HG03280 (cell line): ENCODE measurements at regions not wholly inside any gene's neighbourhood (a gene's known extent, or its start where the extent isn't known, plus 50 kb on each side); places are given as distances from the start of the nearest gene placed in this dataset.

ENCODE experiments used
- ATAC-seq: cut with Tn5 transposase; IDR thresholded peaks from one replicate; pipeline ENCODE4 v1.9.1; 2021; ENCODE audit warnings: mild to moderate bottlenecking, moderate library complexity; ENCODE audit not compliant: unreplicated experiment

GRCh38 chr3:177554895-177555759, 357.8 kb upstream of the TBL1XR1 start:
- ATAC-seq, result no peak

GRCh38 chr3:177557548-177557947, 360.3 kb upstream of the TBL1XR1 start:
- no peak for ATAC-seq

GRCh38 chr3:177561365-177561764, 364.1 kb upstream of the TBL1XR1 start:
- ATAC-seq, result no peak

- ATAC-seq, result no peak
Measured at GRCh38 chr3:177561769-177562392, 364.6 kb upstream of the TBL1XR1 start.

- no peak for ATAC-seq
Measured at GRCh38 chr3:177563243-177563780, 366.0 kb upstream of the TBL1XR1 start.

- ATAC-seq, result no peak
Measured at GRCh38 chr3:177563792-177564191, 366.5 kb upstream of the TBL1XR1 start.

DNA sequence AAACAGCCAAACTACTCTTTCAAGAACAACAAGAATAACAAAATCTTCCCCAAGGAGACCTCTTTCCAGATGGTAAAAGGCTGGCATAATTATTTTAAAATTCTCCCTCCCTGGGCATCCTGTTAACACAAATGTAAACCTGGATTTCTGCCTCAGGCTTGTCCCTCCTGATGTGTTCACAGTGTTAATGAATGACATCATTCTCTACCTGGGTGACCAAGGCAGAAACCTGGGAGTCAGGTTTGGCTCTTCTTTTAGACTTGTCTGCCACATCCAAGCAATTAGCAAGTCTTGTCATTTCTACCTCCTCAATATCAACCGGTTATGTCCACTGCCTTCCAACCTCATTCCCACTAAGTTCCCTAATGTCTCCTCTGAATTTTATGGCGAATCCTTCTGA, 368.7 kb upstream of the TBL1XR1 start:
- ATAC-seq, result no peak

DNA sequence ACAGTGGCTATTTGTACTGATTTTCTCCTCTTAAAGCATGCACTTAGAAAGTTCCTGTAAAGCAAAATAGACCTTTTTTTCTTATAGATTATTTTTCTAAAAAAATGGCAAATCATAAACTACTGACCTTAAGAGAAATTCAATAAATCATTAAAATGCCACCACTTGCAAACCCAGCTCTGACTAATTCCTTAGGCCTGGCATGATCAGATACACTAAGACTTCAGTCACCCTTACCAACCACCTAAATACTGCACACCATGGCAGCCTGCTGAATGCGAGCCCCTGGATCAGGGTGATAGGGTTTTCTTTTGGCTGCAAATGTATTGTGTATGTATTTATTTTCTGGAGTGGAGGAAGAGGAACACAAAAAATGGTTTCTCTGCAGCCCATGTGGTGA, 370.6 kb upstream of the TBL1XR1 start:
- no peak for ATAC-seq

GRCh38 chr3:177569193-177569592, 371.9 kb upstream of the TBL1XR1 start:
- ATAC-seq, result no peak

- no peak for ATAC-seq
Measured at GRCh38 chr3:177569875-177570657, 372.8 kb upstream of the TBL1XR1 start.

GRCh38 chr3:177571271-177571943, 374.1 kb upstream of the TBL1XR1 start:
- ATAC-seq, result no peak

DNA sequence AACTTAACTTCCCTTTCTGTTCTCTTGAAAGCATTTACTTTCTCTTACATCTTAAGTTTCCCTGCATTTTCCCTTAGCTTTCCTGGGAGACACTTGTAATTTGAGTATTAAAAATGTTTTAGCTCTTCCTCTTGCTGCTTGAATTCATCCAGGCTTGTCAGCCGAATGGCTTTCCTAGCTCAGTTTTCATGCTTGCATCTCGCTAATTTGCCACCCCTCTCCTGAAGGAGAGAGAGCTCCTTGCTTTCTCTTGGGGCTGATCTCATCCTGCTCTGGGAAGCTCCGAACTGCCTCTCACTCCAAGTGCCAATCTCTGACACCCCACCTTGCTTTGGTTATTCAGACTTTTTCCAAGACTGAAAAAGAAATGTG, 374.6 kb upstream of the TBL1XR1 start:
- ATAC-seq, result no peak

DNA sequence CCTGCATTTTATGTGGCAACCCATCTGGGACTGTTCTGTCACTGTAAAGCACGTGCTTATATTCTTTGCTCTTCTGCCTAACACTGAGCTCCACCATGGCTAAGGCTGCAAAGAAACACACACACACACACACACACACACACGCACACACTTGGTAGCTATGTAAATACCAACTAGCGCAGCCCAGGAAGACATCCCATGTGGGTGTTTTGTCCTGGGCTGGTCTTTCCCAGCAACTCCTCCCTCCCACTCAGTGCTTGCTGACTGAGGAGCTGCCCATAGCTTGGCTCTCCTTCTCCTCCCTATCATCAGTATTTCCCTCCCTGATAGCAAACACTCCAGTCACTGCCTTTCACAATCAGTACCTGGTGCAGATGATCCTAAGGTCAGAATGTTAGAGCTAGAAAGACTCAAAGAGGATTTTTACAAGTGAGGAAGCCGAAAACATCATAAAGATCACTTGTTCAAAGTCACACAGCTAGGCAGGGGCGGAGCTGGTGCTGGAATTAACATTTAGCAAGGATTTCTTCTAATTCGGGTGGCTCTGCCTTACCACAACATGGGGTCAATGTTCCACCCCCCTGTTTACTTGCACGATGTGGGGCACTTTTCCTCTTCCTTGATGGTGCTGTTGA, 377.1 kb upstream of the TBL1XR1 start:
- no peak for ATAC-seq

DNA sequence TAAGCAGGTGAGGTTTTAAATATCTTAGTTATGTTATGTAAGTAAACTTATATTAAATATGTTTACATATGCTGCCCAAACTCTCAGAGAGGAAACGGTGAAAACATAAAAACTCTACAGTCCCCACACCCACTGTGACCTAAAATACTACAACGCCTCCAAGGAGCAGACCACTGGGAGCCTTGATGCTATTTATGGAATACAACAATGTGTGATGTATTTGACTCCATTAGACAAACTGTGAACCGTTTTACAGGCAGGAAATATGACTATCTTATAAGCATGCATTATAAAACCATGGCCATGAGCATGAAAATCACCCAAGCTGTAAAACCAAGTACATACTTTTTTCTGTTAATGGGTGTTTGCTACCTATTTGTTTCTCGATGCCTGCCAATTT, 379.5 kb upstream of the TBL1XR1 start:
- no peak for ATAC-seq

DNA sequence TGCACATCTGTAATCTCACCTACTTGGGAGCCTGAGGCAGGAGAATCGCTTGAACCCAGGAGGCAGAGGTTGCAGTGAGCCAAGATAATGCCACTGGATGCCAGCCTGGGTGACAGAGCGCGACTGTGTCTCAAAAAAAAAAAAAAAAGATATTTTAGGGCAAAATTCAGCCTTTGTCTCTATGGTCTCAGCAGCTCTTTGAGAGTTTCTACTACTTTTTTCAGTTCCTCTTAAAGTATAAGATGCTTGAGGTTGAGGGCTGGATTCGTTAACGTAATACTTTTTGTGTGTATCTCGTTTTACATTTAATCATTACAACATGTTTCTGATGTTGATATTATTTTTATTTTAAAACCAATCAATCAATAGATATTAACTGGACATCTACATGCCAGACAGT, 381.2 kb upstream of the TBL1XR1 start:
- peak; percentile 58 for ATAC-seq

DNA sequence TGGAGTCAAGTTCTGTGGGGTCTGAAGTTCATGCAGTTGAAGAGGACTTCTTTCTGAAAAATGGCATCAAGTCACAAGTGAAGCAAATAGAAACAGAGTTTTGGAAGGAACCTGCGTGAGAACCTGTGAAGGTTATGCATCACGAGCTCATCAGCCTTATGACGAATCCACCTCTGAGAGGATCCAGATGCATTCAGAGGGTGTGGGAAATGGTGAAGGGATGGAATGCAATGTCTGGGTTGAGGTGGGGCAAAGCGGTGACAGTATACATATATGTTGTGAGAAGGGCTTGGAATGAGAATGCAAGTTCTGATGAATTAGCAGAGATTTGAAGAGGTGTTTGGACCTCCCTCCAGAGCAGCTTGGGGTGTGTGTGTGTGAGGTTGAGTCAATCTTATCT, 382.1 kb upstream of the TBL1XR1 start:
- ATAC-seq, result no peak

- ATAC-seq, result no peak
Measured at GRCh38 chr3:177580437-177580836, 383.2 kb upstream of the TBL1XR1 start.

DNA sequence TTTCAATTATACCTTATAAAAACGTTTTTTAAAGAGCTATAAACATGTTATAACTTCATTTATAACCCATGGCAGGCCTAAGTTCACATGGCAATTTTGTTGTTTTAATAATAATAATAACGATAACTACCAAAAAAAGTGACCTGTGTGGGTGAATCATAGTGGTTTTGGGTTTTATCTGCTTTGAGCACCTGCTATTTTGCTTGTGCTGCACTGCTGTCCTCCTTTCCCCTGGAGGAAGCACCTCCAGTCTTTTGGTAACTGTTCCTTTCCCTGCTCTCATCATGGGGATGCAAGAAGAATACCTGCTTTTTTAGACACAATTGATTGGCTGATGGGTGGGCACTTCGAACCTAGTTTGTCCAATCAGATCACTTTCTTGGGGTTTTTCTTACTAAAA, 388.0 kb upstream of the TBL1XR1 start:
- no peak for ATAC-seq

DNA sequence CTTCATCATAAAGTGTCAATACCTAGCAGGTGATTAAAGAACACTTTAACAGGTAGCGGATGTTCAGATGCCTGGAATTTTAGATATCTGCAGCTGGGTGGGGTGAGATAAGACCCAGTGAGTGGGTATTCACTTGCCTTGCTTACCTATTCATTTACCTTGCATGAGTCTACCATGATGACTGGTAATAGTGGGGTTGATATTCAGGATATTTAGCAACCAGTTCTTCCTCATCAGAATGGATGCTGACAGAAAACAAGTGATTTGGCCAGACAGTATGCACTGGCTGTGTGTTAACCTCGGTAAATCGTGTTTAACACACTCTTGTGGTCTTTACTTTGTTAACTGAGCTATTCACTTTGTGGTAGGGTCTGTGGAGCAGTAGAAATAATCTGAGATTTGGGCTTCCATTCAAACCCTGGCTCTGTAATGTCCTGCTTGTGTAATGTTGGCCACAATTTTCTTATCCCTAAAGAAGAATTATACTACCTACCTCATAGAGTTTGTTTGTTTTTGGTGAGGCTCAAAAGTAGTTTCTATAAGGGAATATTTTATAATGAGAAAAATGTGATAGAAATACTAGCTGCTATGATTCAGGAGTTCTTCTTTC, 391.9 kb upstream of the TBL1XR1 start:
- ATAC-seq, result no peak

DNA sequence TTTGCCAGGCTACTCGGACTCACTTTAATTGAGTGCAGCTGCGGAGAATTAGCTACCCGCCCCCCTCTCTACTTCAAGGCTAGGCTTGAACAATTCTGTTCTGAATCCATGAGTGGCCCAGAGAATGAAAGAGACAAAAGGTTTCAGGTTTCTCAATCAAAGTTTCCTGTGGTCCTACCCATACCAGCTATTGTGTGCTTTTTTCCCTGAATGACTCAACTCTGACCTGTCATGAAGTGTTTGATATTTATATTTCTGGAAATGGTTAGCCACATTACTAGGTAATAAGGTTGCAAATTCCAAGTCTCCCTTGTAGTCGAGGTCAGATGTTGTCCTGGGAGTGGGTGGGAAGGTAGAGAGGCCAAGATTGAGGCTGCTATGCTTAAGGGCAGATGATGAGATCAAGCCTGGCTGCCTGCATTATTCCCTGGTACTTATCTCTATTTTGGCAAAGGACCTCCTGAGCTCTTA, 392.7 kb upstream of the TBL1XR1 start:
- ATAC-seq, result peak; percentile 56
